SK-N-SH (cell line): ENCODE measurements at regions not wholly inside any gene's neighbourhood (a gene's known extent, or its start where the extent isn't known, plus 50 kb on each side); places are given as distances from the start of the nearest gene placed in this dataset.

ENCODE experiments used
- CTCF ChIA-PET: fragments of 300-600, 350-600 bp; formaldehyde crosslinking; extraction: SDS; loops from one replicate; lab custom pipeline; 2021; lab: Yijun Ruan, JAX
- POLR2A ChIA-PET: fragments of 350-600 bp; sonication (Branson Sonifier 250); formaldehyde crosslinking; extraction: SDS; loops from one replicate; lab custom pipeline; 2020; ENCODE audit warnings: antibody characterized with exemption, inconsistent platforms; lab: Yijun Ruan, JAX
- DNase-seq: peaks from one replicate; pipeline ENCODE4 v3.0.0; 2012
- H2AFZ ChIP-seq: fragments of 200-600 bp; sonication (generic); 2 replicates; pipeline ENCODE4 v1.8.1; 2016; ENCODE audit warnings: antibody characterized with exemption, mild to moderate bottlenecking, low read depth
- H3F3A ChIP-seq: fragments of 200-600 bp; sonication (generic); replicated peaks from 2 replicates; pipeline ENCODE3; 2016; ENCODE audit warnings: antibody characterized with exemption, mild to moderate bottlenecking; ENCODE audit not compliant: insufficient read depth
- H3K27ac ChIP-seq, 2 experiments: fragments of 200-500 bp in 1 of 2; fragments of 200-600 bp in 1 of 2; sonication (Bioruptor generic) in 1 of 2; sonication (generic), shearing (Covaris generic) in 1 of 2; 2 replicates each; pipeline versions ENCODE4 v1.5.1 to v1.6.1; 2014 to 2016; ENCODE audit warnings: low read depth in 2 of 2, inconsistent platforms in 1 of 2, low read length in 1 of 2, mild to moderate bottlenecking in 1 of 2, mixed read lengths in 1 of 2
- H3K27me3 ChIP-seq: fragments of 200-600 bp; sonication (generic), shearing (Covaris generic); 2 replicates; pipeline ENCODE4 v1.6.1; 2016; ENCODE audit warnings: mixed run types; ENCODE audit not compliant: insufficient read depth
- H3K36me3 ChIP-seq, 2 experiments: fragments of 200-500 bp in 1 of 2; fragments of 200-600 bp in 1 of 2; sonication (Bioruptor generic) in 1 of 2; sonication (generic) in 1 of 2; replicated peaks in 1 of 2; 2 replicates each; pipeline versions ENCODE3 to v1.5.1; 2014 to 2016; ENCODE audit warnings: low read length in 1 of 2, mild to moderate bottlenecking in 1 of 2; ENCODE audit not compliant: insufficient read depth in 2 of 2, control insufficient read depth in 1 of 2
- H3K4me1 ChIP-seq, 2 experiments: fragments of 200-500 bp in 1 of 2; fragments of 200-600 bp in 1 of 2; sonication (Bioruptor generic) in 1 of 2; sonication (generic), shearing (Covaris generic) in 1 of 2; 2 replicates each; pipeline versions ENCODE4 v1.5.1 to v1.6.1; 2014 to 2016; ENCODE audit warnings: low read depth in 1 of 2, low read length in 1 of 2, mixed run types in 1 of 2; ENCODE audit not compliant: insufficient read depth in 2 of 2, control insufficient read depth in 1 of 2
- H3K4me2 ChIP-seq: fragments of 200-600 bp; sonication (generic), shearing (Covaris generic); 2 replicates; pipeline ENCODE4 v1.6.1; 2017; ENCODE audit warnings: mixed run types
- H3K4me3 ChIP-seq, 2 experiments: fragments of 200-500 bp in 1 of 2; fragments of 200-600 bp in 1 of 2; sonication (Bioruptor generic) in 1 of 2; sonication (generic), shearing (Covaris generic) in 1 of 2; 2 replicates each; pipeline versions ENCODE4 v1.5.1 to v1.8.1; 2014 to 2016; ENCODE audit warnings: low read depth in 2 of 2, inconsistent platforms in 1 of 2, low read length in 1 of 2, mild to moderate bottlenecking in 1 of 2, mixed read lengths in 1 of 2, moderate library complexity in 1 of 2
- H3K79me2 ChIP-seq: fragments of 200-600 bp; sonication (generic); 2 replicates; pipeline ENCODE4 v1.8.1; 2017; ENCODE audit warnings: mild to moderate bottlenecking; ENCODE audit not compliant: insufficient read depth
- H3K9ac ChIP-seq: fragments of 200-600 bp; sonication (generic); 2 replicates; pipeline ENCODE4 v1.6.1; 2017; ENCODE audit warnings: mixed run types
- H3K9me2 ChIP-seq: fragments of 200-600 bp; sonication (generic); 2 replicates; pipeline ENCODE4 v1.6.1; 2017; ENCODE audit warnings: mixed run types
- H3K9me3 ChIP-seq: fragments of 200-600 bp; sonication (generic); 2 replicates; pipeline ENCODE4 v1.6.1; 2017; ENCODE audit warnings: mixed run types, mild to moderate bottlenecking, moderate library complexity
- H4K20me1 ChIP-seq: fragments of 200-600 bp; sonication (generic); 2 replicates; pipeline ENCODE4 v1.6.1; 2017; ENCODE audit warnings: mild to moderate bottlenecking, mixed run types; ENCODE audit not compliant: insufficient read depth
- CHD2 ChIP-seq: fragments of 150-350 bp; IDR thresholded peaks from 2 replicates; pipeline ENCODE4 v1.6.1; 2018; ENCODE audit warnings: low read length; ENCODE audit not compliant: partially characterized antibody
- ELF1 ChIP-seq: IDR thresholded peaks from 2 replicates; pipeline ENCODE4 v1.4.0; 2012
- IRF3 ChIP-seq: fragments of 150-350 bp; IDR thresholded peaks from 2 replicates; pipeline ENCODE4 v1.6.1; 2016; ENCODE audit warnings: mild to moderate bottlenecking, low read depth, low read length
- MAX ChIP-seq: IDR thresholded peaks from 2 replicates; pipeline ENCODE4 v1.4.0; 2012; ENCODE audit warnings: low read depth
- MEF2A ChIP-seq: IDR thresholded peaks from 2 replicates; pipeline ENCODE4 v1.4.0; 2012; ENCODE audit warnings: low read depth, borderline replicate concordance
- NFIC ChIP-seq: IDR thresholded peaks from 2 replicates; pipeline ENCODE4 v1.4.0; 2012; ENCODE audit warnings: borderline replicate concordance
- NRF1 ChIP-seq: IDR thresholded peaks from 2 replicates; pipeline ENCODE4 v1.6.1; 2012; ENCODE audit warnings: low read depth, mild to moderate bottlenecking, low read length
- PBX3 ChIP-seq: IDR thresholded peaks from 2 replicates; pipeline ENCODE4; 2012
- RXRA ChIP-seq: IDR thresholded peaks from 2 replicates; pipeline ENCODE4 v1.4.0; 2012; ENCODE audit warnings: low read depth, mild to moderate bottlenecking, borderline replicate concordance
- SIN3A ChIP-seq: IDR thresholded peaks from 2 replicates; pipeline ENCODE4 v1.6.1; 2012; ENCODE audit warnings: low read depth, mild to moderate bottlenecking, low read length, moderate library complexity, borderline replicate concordance
- TCF12 ChIP-seq: IDR thresholded peaks from 2 replicates; pipeline ENCODE4 v1.4.0; 2012
- YY1 ChIP-seq: IDR thresholded peaks from 2 replicates; pipeline ENCODE4 v1.4.0; 2012; ENCODE audit warnings: low read depth, mild to moderate bottlenecking
- ZBTB33 ChIP-seq: IDR thresholded peaks from 2 replicates; pipeline ENCODE4 v1.4.0; 2012; ENCODE audit warnings: low read depth, borderline replicate concordance
- WGBS: methylation state at CpG from one replicate; pipeline ENCODE4 v1.1.6; 2017; ENCODE audit warnings: low lambda C conversion rate; 5-methylcytosine and 5-hydroxymethylcytosine counted together

- Histone ChIP-seq H3K4me1 (peaks cover 0 to 8% of the 10 kb centered on the region in 2 experiments; a peak in 2 of 4 replicates), H3K27ac (no peak overlapping the region), H3K4me3 (no peak overlapping the region), H3K9me2 (no peaks in the 10 kb centered on the region), H3K79me2 (no peaks in the 10 kb centered on the region), H4K20me1 (no peaks in the 10 kb centered on the region), H3K4me2 (no peak overlapping the region), H3K27me3 (no peaks in the 10 kb centered on the region), H2AFZ (no peak overlapping the region), H3K9ac (no peak overlapping the region), H3K9me3 (no peaks in the 10 kb centered on the region), H3F3A (no peaks in the 10 kb centered on the region), H3K36me3 (no peaks in the 10 kb centered on the region)
- ChIA-PET CTCF (interaction anchor here (1.3 kb wide), 1 partner anchor 251 kb away, joined by 3 read pairs; no protein-coding TSS in a partner anchor), POLR2A (no interaction called here)
- no peak for DNase-seq
- 45% methylated on average over 15 of the region's 15 CpGs for WGBS
- no peak for TF ChIP-seq SIN3A
- no peak for TF ChIP-seq MEF2A
- no peak for TF ChIP-seq IRF3
- TF ChIP-seq PBX3, result no peak
- TF ChIP-seq YY1, result no peak
- TF ChIP-seq RXRA, result no peak
- TF ChIP-seq NRF1, result no peak
- TF ChIP-seq ZBTB33, result no peak
- TF ChIP-seq CHD2, result no peak
- no peak for TF ChIP-seq NFIC
Observed at GRCh38 chr11:134861490-134862104, 449.6 kb upstream of the B3GAT1 start.

GRCh38 chr11:134858783-134859480 lies 446.9 kb upstream of the B3GAT1 start:
- H3K27me3 ChIP-seq, result no peaks in the 10 kb centered on the region
- CTCF ChIA-PET, result interaction anchor here (1.6 to 3.8 kb wide), 2 partner anchors 9 to 279 kb away, joined by 4 to 18 read pairs; no protein-coding TSS in a partner anchor

More at GRCh38 chr11:134858783-134859480, 446.9 kb upstream of the B3GAT1 start:
- Histone ChIP-seq H3K9ac (no peak overlapping the region), H3K27ac (no peak overlapping the region), H3K4me3 (no peak overlapping the region), H3F3A (no peaks in the 10 kb centered on the region), H3K36me3 (no peaks in the 10 kb centered on the region), H3K4me1 (peaks cover 0 to 2% of the 10 kb centered on the region in 2 experiments; a peak in 2 of 4 replicates), H4K20me1 (no peaks in the 10 kb centered on the region)
- DNase-seq, result no peak
- WGBS, result 23% methylated on average over 7 of the region's 8 CpGs
- TF ChIP-seq TCF12 (no peak), ELF1 (no peak), MAX (no peak), RXRA (no peak)
- TF ChIP-seq, all 33 proteins: peak for 0
- no peaks in the 10 kb centered on the region for H3K79me2 ChIP-seq
- H3K4me2 ChIP-seq, result no peak overlapping the region
- no peaks in the 10 kb centered on the region for H3K9me2 ChIP-seq
- H2AFZ ChIP-seq, result no peak overlapping the region
- POLR2A ChIA-PET, result no interaction called here
- H3K9me3 ChIP-seq, result no peaks in the 10 kb centered on the region
